GM18511 (cell line): ENCODE measurements at regions not wholly inside any gene's neighbourhood (a gene's known extent, or its start where the extent isn't known, plus 50 kb on each side); places are given as distances from the start of the nearest gene placed in this dataset.
"Not testable (repeated sequence)": the region's sequence is repeated elsewhere in the genome, so short reads cannot be mapped to it uniquely, and the experiment has no call there.

Experiments
- ATAC-seq: cut with Tn5 transposase; IDR thresholded peaks from one replicate; pipeline ENCODE4 v1.9.1; 2021; ENCODE audit warnings: mild to moderate bottlenecking, moderate library complexity; ENCODE audit not compliant: unreplicated experiment

DNA sequence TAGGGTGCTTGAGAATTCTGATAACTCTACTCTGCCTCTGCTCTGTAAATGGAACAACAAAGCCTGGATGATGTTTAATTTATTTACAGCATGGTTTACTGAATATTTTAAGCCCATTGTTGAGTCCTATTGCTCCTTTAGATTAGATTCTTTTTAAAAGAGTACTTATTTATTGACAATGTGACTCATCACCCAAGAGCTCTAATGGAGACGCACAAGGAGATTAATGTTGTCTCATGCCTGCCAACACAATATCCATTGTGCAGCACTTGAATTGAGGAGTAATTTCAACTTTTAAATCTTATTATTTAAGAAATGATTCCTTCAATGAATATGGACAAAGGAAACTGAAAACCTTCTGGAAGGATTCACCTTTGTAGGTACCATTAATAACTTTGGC is 691.4 kb downstream of the ZBBX start:
- ATAC-seq, result no peak

- ATAC-seq, result no peak
Observed at GRCh38 chr3:166685246-166685645, 694.9 kb downstream of the ZBBX start.

GRCh38 chr3:166684077-166684476 is 696.0 kb downstream of the ZBBX start:
- not testable (repeated sequence) for ATAC-seq

DNA sequence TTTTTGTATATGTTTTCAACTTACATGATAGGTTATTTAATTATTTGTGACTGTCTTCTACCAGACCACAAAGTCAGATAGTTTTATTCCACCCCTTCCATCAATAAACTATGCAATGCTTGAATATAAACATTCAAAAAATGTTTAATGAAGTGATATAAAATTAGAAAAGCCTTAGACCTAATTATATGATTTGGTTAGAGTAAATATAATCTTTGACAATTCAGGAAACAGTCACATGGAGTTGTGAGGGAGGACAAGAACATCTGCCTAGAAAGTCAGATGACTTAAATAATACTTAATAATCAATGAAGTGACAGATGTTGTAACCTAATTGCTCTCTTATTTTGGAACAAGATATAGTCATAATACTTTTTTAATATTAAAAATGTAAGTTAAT is 710.3 kb downstream of the ZBBX start:
- ATAC-seq, result no peak

DNA sequence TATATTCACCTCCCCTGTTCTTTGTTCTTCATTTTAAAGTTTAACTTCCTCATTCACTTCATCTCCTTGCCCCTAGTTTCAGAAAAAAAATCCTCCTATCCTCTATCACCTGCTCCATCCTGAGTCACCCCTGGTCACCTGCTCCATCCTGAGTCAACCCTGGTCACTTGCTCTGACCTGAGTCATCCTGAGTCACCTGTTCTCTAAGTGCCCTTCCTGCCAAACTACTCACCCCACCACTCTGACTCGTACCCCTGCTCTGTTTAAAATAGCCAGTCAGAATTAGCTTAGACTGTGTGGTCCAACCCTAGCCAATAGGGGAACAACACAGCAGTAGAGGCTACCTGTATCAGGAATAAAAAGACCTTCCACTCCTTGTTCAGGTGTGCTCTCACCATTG is 716.9 kb downstream of the ZBBX start:
- ATAC-seq, result no peak

DNA sequence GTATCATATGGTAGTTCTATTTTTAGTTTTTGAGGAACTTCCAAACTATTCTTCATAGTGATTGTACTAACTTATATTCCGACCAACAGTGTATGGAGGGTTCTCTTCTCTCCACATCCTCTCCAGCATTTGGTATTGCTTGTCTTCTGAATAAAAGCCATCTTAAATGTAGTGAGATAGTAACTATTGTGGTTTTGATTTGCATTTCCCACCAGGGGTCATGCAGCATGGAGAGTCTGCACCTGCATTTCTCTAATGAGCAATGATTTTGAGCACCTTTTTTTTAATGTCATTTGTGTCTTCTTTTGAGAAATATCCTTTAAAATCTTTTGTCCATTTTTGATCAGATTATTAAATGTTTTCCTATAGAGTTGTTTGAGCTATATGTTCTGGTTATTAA is 718.5 kb downstream of the ZBBX start:
- ATAC-seq, result no peak

GRCh38 chr3:166660962-166661361 is 719.1 kb downstream of the ZBBX start:
- ATAC-seq, result no peak

- no peak for ATAC-seq
Observed at GRCh38 chr3:166637984-166638530, 742.0 kb downstream of the ZBBX start.

DNA sequence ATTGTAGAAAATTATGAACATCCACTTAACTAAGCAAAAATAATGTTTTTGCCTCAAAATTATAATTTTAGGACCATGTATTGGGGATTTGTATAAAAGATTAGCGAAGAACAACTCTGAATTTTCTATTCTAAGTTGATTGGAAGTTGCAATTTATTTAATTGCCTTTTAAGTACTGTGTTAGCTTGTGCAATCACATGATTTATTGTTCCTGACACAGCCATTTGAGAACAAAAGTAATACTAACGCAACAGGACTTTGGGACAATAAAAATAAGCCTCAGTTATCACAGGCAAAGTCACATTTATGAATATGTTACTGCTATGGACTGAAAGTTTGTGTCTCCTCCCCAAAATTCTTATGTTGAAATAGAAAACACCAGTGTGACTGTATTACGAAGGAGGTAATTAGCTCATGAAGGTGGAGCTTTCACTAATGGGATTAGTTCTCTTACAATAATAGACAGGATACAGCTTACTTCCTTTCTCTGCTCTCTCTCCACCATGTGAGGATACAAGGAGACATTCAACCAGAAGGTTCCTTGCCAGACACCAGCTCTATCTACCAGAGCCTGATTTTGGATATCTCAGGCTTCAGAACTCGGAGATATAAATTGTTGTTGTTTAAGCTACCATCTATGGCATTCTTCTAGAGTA is 745.9 kb downstream of the ZBBX start:
- no peak for ATAC-seq

GRCh38 chr3:166630190-166630589 is 749.9 kb downstream of the ZBBX start:
- no peak for ATAC-seq

DNA sequence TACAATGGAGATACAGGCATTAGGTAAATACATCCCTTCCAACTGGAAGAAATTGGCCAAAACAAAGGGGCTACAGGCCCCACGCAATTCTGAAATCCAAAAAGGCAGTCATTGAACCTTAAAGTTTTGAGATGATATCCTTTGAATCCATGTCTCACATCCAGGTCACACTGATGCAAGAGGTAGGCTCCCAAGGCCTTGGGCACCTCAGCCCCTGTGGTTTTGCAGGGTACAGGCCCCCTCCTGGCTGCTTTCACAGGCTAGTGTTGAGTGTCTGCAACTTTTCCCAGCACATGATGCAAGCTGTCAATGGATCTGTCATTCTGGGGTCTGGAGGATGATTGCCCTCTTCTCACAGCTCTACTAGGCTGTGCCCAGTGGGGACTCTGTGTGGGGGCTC is 766.7 kb downstream of the ZBBX start:
- ATAC-seq, result no peak

GRCh38 chr3:166612761-166613160 is 767.3 kb downstream of the ZBBX start:
- not testable (repeated sequence) for ATAC-seq

DNA sequence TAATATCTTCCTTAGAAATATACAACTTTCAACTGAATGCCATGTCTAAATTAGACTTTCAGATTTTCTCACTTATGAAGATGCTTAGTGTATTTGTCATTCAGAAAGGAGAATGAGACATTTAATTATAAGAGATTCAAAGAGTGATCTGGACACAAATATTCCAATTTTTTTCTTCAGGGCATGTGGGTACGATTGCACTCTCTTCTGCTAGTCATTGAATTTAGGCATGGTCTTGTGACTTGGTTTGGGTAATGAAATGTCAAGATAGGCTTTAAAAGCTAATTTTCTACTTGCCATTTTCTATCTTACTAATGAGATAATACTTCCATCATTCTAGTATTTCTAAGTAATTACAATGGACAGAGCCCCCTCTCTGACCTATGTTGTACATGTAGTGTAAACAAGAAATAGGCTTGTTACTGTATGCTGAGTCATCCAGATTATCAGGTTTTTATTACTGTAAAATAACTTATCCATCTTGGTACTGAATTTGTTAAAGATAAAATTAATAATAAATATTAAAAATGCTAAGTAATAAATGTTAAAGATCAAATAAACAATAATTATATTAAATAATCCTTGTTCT is 770.8 kb upstream of the BCHE start:
- no peak for ATAC-seq

GRCh38 chr3:166606988-166607387 is 769.8 kb upstream of the BCHE start:
- ATAC-seq, result no peak

DNA sequence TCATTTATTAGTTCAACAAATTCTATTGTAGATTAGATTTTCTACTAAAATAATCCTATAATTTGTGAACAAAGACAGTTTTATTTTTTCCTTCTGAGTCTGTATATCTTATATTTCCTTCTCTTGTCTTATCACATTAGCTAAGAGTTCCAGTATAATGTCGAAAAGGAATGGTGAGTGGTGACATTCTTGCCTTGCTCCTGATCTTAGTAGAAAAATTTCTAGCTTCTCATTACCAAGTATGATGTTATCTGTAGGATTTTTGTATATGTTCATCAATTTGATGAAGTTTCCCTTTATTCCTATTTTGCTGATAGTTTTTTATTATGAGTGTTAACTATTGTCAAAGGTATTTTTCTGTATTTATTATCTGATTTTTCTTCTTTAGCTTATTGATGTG is 756.6 kb upstream of the BCHE start:
- no peak for ATAC-seq

DNA sequence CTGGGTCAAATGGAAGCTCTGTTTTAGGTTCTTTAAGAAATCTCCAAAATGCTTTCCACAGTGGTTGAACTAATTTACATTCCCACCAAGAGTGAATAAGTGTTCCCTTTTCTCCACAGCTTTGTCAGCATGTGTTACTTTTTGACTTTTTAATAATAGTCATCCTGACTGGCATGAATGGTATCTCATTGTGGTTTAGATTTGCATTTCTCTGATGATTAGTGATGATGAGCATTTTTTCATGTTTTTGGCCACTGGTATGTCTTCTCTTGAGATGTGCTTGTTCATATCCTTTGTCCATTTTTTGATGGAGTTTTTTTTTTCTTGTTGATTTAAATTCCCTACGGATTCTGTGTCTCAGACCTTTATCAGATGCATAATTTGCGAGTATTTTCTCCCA is 745.0 kb upstream of the BCHE start:
- ATAC-seq, result no peak

- ATAC-seq, result no peak
Observed at GRCh38 chr3:166580561-166580960, 743.3 kb upstream of the BCHE start.

- ATAC-seq, result no peak
Observed at GRCh38 chr3:166575161-166575560, 737.9 kb upstream of the BCHE start.

DNA sequence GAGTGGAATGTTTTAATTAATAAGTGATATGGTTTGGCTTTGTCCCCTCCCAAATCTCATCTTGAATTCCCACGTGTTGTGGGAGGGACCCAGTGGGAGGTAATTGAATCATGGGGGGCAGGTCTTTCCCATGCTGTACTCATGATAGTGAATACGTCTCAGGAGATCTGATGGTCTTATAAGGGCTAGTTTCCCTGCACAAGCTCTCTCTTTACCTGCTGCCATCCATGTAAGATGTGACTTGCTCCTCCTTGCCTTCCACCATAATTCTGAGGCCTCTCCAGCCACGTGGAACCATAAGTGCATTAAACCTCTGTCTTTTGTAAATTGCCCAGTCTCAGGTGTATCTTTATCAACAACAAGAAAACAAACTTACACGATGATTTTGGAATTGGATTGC is 734.5 kb upstream of the BCHE start:
- ATAC-seq, result not testable (repeated sequence)

DNA sequence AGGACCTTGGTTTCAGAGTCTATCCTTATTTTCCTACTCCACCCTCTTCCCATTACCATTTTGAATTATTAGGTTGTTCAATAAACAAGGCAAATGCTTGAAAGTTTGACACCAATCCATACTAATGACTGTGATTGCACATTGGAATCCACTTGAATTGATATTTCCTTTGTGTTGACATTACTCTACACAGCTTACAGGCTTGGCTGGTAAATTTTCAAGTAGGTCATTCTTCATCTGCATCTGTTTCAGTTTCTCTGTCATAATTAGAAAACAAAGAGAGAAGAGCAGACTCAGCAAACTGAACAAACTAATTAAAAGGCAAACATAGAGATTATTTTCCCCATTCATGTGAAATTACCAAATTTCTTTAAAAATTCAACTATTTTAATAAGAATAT is 732.9 kb upstream of the BCHE start:
- ATAC-seq, result no peak

- no peak for ATAC-seq
Observed at GRCh38 chr3:166569589-166569988, 732.4 kb upstream of the BCHE start.

DNA sequence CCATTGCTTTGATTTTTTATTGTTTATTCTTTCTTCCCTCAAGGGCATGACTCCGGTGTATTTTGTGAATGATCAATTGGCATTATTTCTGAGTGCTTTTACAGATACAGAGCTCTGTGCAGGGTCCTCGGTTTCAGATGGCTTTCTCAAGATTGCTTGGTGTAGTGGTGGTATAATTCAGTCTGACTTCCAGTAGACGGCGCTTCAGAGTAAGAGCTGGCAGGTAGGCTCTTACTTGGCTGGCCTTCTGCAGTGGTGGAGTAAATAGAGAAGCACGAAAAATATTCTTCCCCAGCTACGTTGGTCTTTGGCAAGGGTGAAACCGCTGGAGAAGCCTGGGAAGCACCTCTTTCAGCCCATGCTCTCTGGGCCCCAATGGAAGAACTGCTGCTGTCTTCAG is 723.0 kb upstream of the BCHE start:
- ATAC-seq, result no peak

GRCh38 chr3:166556955-166557354 is 719.7 kb upstream of the BCHE start:
- ATAC-seq, result no peak
